NCI-H2107 treated with DMSO at 0.1 percent for 48 hours (cell line): ENCODE measurements at regions not wholly inside any gene's neighbourhood (a gene's known extent, or its start where the extent isn't known, plus 50 kb on each side); places are given as distances from the start of the nearest gene placed in this dataset.
"Not testable (repeated sequence)": the region's sequence is repeated elsewhere in the genome, so short reads cannot be mapped to it uniquely, and the experiment has no call there.

Source experiments
- DNase-seq: peaks from one replicate; lab custom pipeline; 2025; ENCODE audit not compliant: unreplicated experiment; lab: John Stamatoyannopoulos, UW

- no peak for DNase-seq
Measured at GRCh38 chr3:191959876-191960413, 499.0 kb downstream of the PYDC2 start.

GRCh38 chr3:191961022-191961421 lies 500.1 kb downstream of the PYDC2 start:
- no peak for DNase-seq

- DNase-seq: no peak
Measured at GRCh38 chr3:191961529-191961928, 500.6 kb downstream of the PYDC2 start.

- DNase-seq: no peak
Measured at GRCh38 chr3:191962324-191962723, 501.4 kb downstream of the PYDC2 start.

DNA sequence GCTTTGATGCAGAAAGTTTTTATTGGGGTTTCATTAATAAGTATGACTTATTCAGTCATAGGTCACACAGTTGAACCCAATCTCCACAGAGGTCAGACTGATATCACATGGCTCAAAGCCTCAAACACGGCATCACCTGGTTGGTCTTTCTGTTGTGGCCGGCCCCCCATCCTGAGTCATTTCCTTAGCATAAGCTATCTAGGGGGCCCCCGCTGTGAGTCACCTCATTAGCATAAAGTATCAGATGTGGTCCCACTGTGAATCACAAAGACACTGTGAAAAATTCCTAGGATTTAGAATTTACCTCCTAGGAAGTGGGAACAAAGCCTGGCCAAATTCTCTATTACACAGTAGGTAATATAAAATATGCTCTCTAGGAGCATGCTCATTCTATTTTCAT lies 502.2 kb downstream of the PYDC2 start:
- no peak for DNase-seq

DNA sequence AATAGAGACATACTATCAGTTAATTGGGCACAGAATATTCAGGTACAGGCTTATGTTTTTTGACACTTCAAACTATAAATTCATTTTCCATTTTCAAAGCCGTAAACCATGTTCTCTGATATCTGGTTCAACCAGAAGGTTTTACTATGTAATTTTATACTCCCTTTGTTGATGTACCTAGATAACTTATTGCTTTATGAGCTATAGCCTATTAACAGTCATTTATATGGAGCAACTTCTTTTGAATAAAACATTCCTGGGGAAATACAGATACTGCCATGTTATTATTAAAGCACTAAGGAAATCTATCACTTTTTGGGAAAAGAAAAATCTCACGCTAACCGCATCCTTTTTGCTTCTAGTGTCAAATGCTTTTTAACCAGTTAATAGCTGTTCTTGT lies 505.6 kb downstream of the PYDC2 start:
- no peak for DNase-seq

- DNase-seq: no peak
Measured at GRCh38 chr3:191968299-191968698, 507.3 kb downstream of the PYDC2 start.

DNA sequence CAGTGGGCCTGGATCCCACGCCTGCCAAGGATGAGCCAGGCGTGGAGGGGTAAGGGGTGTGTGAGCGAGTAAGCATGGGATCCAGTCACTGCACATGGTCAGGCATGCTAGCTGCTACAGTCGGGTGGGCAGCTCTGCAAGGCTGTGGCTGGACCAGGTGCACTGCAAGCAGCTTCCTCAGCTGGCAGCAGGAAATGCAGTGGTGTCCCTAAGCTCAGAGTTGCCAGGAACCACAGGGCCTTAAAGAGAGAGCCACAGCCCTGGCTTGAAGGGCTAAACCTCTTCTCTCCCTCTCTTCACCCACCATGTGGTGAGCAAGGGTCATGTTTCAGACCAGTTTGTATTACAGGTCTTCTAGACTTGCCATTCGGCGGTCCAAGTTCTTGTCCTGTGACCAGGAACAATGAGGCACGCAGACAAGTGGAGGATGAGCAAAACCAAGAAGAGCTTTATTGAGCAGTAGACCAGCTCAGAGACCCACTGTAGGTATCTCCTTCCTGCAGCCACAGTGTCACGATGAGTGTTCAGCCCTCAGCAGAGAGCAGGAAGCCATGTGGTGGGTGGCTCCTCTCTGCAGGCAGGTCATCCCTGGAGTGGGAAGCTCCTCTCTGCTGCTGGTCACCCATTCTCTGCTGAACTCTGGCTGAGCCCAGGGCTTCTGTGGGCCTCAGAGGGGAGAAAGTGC lies 511.9 kb downstream of the PYDC2 start:
- no peak for DNase-seq

GRCh38 chr3:191973820-191974219 lies 512.9 kb downstream of the PYDC2 start:
- DNase-seq: no peak

- DNase-seq: no peak
Measured at GRCh38 chr3:191975936-191976335, 515.0 kb downstream of the PYDC2 start.

GRCh38 chr3:191980443-191980842 lies 519.5 kb downstream of the PYDC2 start:
- DNase-seq: no peak

- no peak for DNase-seq
Measured at GRCh38 chr3:191982481-191982880, 521.5 kb downstream of the PYDC2 start.

GRCh38 chr3:191985691-191986090 lies 524.7 kb downstream of the PYDC2 start:
- no peak for DNase-seq

DNA sequence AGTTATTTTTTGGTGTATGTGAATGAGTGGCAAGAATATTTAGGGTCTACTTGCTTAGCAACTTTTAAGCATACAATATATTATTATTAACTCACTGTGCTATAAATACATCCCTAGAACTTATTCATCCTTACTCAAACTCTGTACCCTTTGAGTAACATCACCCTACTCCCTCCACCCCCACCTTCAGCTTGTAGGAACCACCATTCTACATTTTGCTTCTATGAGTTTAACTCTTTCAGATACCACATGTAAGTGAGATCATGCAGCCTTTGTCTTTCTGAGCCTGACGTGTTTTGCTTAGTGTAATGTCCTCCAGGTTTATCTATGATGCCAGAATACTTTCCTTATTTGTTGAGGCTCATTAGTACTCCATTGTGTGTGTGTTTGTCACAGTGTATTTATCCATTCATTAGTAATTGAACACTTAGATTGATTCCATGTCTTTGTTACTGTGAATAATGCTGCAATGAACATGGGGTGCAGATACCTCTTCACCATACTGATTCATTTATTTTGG lies 526.9 kb downstream of the PYDC2 start:
- no peak for DNase-seq

- DNase-seq: not testable (repeated sequence)
Measured at GRCh38 chr3:191993952-191994351, 533.0 kb downstream of the PYDC2 start.

GRCh38 chr3:191997093-191997492 lies 536.1 kb downstream of the PYDC2 start:
- no peak for DNase-seq

DNA sequence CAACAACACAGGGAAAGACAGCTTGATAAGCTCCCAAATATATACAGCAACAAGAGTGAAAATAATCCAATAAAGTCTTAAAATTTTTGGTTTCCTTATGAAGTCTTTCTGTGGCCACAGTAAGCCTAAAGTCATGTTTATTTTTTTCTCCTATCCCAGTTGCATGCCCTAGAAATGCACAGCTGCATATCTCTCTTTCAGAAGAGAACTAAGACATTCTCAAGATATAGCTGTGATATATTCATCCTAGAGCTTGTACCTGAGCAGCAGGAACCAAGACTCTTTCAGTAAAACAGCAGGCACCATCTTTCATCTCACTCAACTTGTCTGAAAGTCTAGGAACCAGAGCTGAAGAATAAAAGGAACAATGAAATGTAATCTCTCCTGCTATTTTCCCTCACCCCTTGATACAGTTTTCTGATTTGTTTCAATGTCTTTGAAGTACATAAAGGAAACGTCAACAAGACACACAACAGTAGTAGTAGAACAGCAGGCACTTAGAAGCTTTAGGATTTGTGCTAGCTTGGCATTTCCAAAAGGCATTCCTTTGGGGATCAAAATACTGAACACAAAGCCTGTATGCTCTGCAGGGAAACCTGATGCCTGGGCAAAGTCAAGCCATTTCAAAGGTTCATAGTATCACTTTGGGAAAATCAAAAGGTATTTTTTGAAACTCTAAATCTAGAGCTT lies 536.8 kb downstream of the PYDC2 start:
- DNase-seq: no peak

DNA sequence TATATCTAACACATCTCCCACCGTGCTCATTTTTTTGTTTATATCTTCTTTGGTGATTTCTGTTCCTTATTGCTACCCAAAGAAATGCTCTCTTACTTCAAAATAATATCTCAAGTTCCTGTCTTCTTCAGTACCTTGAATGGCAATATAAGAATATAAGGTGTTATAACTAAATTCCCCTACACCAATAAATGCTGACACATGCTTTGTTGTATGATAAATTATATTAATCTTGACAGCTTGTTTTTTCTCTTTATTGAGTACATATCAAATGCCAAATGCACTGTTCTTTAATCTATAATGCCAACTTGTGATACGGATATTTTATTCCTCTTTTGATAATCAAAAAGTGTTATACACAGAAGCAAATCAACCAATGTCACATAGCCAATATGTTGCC lies 540.3 kb downstream of the PYDC2 start:
- DNase-seq: no peak

DNA sequence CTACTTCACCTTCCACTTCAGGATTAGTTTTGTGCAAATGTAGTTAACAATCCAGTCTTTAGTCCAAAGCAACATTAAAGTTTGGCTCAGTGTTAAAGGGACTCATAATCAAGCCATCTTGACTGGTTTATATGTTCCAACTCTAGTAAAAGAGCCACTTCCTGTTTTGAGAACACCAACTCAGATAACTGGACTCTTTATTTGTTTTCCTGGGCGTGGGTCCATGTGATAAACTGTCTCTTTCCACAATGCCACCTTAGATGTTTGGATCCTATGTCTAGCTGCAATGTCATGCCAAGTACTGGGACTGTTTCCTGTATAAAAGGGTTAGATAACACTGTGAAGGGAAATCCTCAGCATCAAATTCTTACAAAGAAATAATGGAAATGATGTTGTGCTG lies 545.0 kb downstream of the PYDC2 start:
- no peak for DNase-seq

- DNase-seq: no peak
Measured at GRCh38 chr3:192009903-192010302, 548.9 kb downstream of the PYDC2 start.

- DNase-seq: no peak
Measured at GRCh38 chr3:192010490-192010889, 549.5 kb downstream of the PYDC2 start.

GRCh38 chr3:192011137-192011536 lies 550.2 kb downstream of the PYDC2 start:
- DNase-seq: no peak
